ENCODE measurements at regions not wholly inside any gene's neighbourhood (a gene's known extent, or its start where the extent isn't known, plus 50 kb on each side); places are given as distances from the start of the nearest gene placed in this dataset.

- ChIA-PET POLR2A (no interaction called here), CTCF (no interaction called here)
- H3K27ac ChIP-seq (ENCODE audit: extremely low read depth, low read depth, low read length): no peak overlapping the region
- H3K4me3 ChIP-seq (ENCODE audit: low read depth, low read length): no peak overlapping the region
- H3K4me1 ChIP-seq (ENCODE audit: control insufficient read depth, insufficient read depth, low read length): peaks cover 5% of the 10 kb centered on the region; the same call in 1 of the 2 replicates
- TF ChIP-seq ZNF629 (tag by site-specific recombination; IDR thresholded peaks at IDR 0.05): no peak
- no peak for TF ChIP-seq SETDB1 (IDR thresholded peaks at IDR 0.05; ENCODE audit: insufficient read length, low read length)
- no peak for TF ChIP-seq KLF8 (tag by site-specific recombination; IDR thresholded peaks at IDR 0.05)
- no peak for TF ChIP-seq ZNF302 (tag by site-specific recombination; IDR thresholded peaks at IDR 0.05; ENCODE audit: low read depth)
- TF ChIP-seq BCL11B (tag by site-specific recombination; IDR thresholded peaks at IDR 0.05; ENCODE audit: low read depth): no peak
- no peak for TF ChIP-seq ZBTB10 (tag by site-specific recombination; IDR thresholded peaks at IDR 0.05)
- TF ChIP-seq ZNF529 (tag by site-specific recombination; IDR thresholded peaks at IDR 0.05; ENCODE audit: insufficient replicate concordance): no peak
- TF ChIP-seq, protein P1, sequence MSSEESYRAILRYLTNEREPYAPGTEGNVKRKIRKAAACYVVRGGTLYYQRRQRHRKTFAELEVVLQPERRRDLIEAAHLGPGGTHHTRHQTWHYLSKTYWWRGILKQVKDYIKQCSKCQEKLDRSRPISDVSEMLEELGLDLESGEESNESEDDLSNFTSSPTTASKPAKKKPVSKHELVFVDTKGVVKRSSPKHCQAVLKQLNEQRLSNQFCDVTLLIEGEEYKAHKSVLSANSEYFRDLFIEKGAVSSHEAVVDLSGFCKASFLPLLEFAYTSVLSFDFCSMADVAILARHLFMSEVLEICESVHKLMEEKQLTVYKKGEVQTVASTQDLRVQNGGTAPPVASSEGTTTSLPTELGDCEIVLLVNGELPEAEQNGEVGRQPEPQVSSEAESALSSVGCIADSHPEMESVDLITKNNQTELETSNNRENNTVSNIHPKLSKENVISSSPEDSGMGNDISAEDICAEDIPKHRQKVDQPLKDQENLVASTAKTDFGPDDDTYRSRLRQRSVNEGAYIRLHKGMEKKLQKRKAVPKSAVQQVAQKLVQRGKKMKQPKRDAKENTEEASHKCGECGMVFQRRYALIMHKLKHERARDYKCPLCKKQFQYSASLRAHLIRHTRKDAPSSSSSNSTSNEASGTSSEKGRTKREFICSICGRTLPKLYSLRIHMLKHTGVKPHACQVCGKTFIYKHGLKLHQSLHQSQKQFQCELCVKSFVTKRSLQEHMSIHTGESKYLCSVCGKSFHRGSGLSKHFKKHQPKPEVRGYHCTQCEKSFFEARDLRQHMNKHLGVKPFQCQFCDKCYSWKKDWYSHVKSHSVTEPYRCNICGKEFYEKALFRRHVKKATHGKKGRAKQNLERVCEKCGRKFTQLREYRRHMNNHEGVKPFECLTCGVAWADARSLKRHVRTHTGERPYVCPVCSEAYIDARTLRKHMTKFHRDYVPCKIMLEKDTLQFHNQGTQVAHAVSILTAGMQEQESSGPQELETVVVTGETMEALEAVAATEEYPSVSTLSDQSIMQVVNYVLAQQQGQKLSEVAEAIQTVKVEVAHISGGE (tag by site-specific recombination; conservative IDR thresholded peaks at IDR 0.05; ENCODE audit: low read depth): no peak
- TF ChIP-seq ZNF433 (tag by site-specific recombination; IDR thresholded peaks at IDR 0.05; ENCODE audit: low read depth): no peak
- TF ChIP-seq ZNF341 (tag by site-specific recombination; IDR thresholded peaks at IDR 0.05; ENCODE audit: low read depth): no peak
- TF ChIP-seq ZSCAN30 (tag by site-specific recombination; IDR thresholded peaks at IDR 0.05): no peak
- TF ChIP-seq, protein P2, sequence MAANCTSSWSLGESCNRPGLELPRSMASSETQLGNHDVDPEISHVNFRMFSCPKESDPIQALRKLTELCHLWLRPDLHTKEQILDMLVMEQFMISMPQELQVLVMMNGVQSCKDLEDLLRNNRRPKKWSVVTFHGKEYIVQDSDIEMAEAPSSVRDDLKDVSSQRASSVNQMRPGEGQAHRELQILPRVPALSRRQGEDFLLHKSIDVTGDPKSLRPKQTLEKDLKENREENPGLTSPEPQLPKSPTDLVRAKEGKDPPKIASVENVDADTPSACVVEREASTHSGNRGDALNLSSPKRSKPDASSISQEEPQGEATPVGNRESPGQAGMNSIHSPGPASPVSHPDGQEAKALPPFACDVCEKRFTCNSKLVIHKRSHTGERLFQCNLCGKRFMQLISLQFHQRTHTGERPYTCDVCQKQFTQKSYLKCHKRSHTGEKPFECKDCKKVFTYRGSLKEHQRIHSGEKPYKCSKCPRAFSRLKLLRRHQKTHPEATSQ (tag by site-specific recombination; IDR thresholded peaks at IDR 0.05): no peak
- no peak for TF ChIP-seq ZBTB7A (tag by site-specific recombination; IDR thresholded peaks at IDR 0.05; ENCODE audit: low read depth)
- TF ChIP-seq ZFP69B (tag by site-specific recombination; IDR thresholded peaks at IDR 0.05): no peak
- TF ChIP-seq ZNF707 (tag by site-specific recombination; IDR thresholded peaks at IDR 0.05): no peak
- TF ChIP-seq TRIM28 (IDR thresholded peaks at IDR 0.05; ENCODE audit: borderline replicate concordance, low read length): no peak
- TF ChIP-seq, protein P3, sequence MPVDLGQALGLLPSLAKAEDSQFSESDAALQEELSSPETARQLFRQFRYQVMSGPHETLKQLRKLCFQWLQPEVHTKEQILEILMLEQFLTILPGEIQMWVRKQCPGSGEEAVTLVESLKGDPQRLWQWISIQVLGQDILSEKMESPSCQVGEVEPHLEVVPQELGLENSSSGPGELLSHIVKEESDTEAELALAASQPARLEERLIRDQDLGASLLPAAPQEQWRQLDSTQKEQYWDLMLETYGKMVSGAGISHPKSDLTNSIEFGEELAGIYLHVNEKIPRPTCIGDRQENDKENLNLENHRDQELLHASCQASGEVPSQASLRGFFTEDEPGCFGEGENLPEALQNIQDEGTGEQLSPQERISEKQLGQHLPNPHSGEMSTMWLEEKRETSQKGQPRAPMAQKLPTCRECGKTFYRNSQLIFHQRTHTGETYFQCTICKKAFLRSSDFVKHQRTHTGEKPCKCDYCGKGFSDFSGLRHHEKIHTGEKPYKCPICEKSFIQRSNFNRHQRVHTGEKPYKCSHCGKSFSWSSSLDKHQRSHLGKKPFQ (tag by site-specific recombination; IDR thresholded peaks at IDR 0.05): no peak
- TF ChIP-seq, protein P4, sequence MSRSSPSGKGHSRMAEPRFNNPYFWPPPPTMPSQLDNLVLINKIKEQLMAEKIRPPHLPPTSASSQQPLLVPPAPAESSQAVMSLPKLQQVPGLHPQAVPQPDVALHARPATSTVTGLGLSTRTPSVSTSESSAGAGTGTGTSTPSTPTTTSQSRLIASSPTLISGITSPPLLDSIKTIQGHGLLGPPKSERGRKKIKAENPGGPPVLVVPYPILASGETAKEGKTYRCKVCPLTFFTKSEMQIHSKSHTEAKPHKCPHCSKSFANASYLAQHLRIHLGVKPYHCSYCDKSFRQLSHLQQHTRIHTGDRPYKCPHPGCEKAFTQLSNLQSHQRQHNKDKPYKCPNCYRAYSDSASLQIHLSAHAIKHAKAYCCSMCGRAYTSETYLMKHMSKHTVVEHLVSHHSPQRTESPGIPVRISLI (tag by site-specific recombination; IDR thresholded peaks at IDR 0.05): no peak
- no peak for TF ChIP-seq ZNF658 (tag by site-specific recombination; IDR thresholded peaks at IDR 0.05)
- no peak for TF ChIP-seq ZNF221 (tag by site-specific recombination; IDR thresholded peaks at IDR 0.05; ENCODE audit: borderline replicate concordance)
- H3K9me3 ChIP-seq (ENCODE audit: control insufficient read depth, insufficient read depth, low read depth, low read length): no peaks in the 10 kb centered on the region
- no peaks in the 10 kb centered on the region for H3K36me3 ChIP-seq (ENCODE audit: control insufficient read depth in 2 of 2, insufficient read depth in 1 of 2, low read length in 2 of 2)
These were observed 50.0 kb upstream of the DMRTB1 start for GRCh38 chr1:53409233-53409632.
